HEK293 (cell line): ENCODE measurements at regions not wholly inside any gene's neighbourhood (a gene's known extent, or its start where the extent isn't known, plus 50 kb on each side); places are given as distances from the start of the nearest gene placed in this dataset.
"Not testable (repeated sequence)": the region's sequence is repeated elsewhere in the genome, so short reads cannot be mapped to it uniquely, and the experiment has no call there.

Experiments used
- CTCF ChIA-PET: fragments of 350-600 bp; formaldehyde crosslinking; extraction: SDS; loops from one replicate; lab custom pipeline; 2021; ENCODE audit warnings: antibody characterized with exemption; lab: Yijun Ruan, JAX
- POLR2A ChIA-PET: fragments of 300-600 bp; formaldehyde crosslinking; extraction: SDS; loops from one replicate; lab custom pipeline; 2020; ENCODE audit warnings: antibody characterized with exemption, inconsistent platforms; lab: Yijun Ruan, JAX
- H3K27ac ChIP-seq: fragments of 200-500 bp; sonication (Bioruptor generic); 2 replicates; pipeline ENCODE4 v1.5.1; 2014; ENCODE audit warnings: low read depth, low read length, control low read depth, inconsistent platforms; ENCODE audit errors: extremely low read depth
- H3K36me3 ChIP-seq, 2 experiments: fragments of 200-500 bp in 1 of 2; sonication (Bioruptor generic) in 1 of 2; 1 replicate in 1 of 2; 2 replicates in 1 of 2; pipeline ENCODE4 v1.5.1; 2014 to 2017; ENCODE audit warnings: inconsistent platforms in 2 of 2, low read length in 2 of 2; ENCODE audit not compliant: control insufficient read depth in 2 of 2, insufficient read depth in 1 of 2
- H3K4me1 ChIP-seq: fragments of 200-500 bp; sonication (Bioruptor generic); 2 replicates; pipeline ENCODE4 v1.5.1; 2014; ENCODE audit warnings: mild to moderate bottlenecking, low read length, inconsistent platforms; ENCODE audit not compliant: control insufficient read depth, insufficient read depth
- H3K4me3 ChIP-seq: 2 replicates; pipeline ENCODE4 v1.5.1; 2011; ENCODE audit warnings: low read depth, mild to moderate bottlenecking, control low read depth, low read length, moderate library complexity
- H3K9me3 ChIP-seq: fragments of 200-500 bp; sonication (Bioruptor generic); 2 replicates; pipeline ENCODE4 v1.5.1; 2014; ENCODE audit warnings: low read depth, low read length, inconsistent platforms; ENCODE audit not compliant: control insufficient read depth, insufficient read depth
- ZNF558 ChIP-seq: fragments of 450-650 bp; formaldehyde crosslinking; IDR thresholded peaks from 2 replicates; pipeline ENCODE4 v1.5.1; 2016; ENCODE audit warnings: missing biosample characterization, missing genetic modification characterization

DNA sequence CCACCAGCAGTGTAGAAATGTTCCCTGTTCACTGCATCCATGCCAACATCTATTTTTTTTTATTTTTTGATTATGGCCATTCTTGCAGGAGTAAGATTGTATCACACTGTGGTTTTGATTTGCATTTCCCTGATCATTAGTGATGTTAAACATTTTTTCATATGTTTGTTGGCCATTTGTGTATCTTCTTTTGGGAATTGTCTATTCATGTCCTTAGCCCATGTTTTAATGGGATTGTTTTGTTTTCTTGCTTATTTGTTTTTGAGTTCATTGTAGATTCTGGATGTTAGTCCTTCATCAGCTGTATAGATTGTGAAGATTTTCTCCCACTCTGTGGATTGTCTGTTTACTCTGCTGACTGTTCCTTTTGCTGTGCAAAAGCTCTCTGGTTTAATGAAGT is 126.9 kb downstream of the NDFIP2 start:
- CTCF ChIA-PET, POLR2A ChIA-PET: not testable (repeated sequence)

More for the DNA sequence above, 126.9 kb downstream of the NDFIP2 start:
- peak; percentile 91 for TF ChIP-seq ZNF558 (tag by site-specific recombination)
- TF ChIP-seq, all 188 proteins: peak for 1; not testable (repeated sequence) for 187
- not testable (repeated sequence) for H3K4me1 ChIP-seq, H3K9me3 ChIP-seq, H3K36me3 ChIP-seq, H3K27ac ChIP-seq, H3K4me3 ChIP-seq
